Common myeloid progenitor, CD34-positive (primary cell): ENCODE measurements at regions not wholly inside any gene's neighbourhood (a gene's known extent, or its start where the extent isn't known, plus 50 kb on each side); places are given as distances from the start of the nearest gene placed in this dataset.

Experiments
- CTCF ChIA-PET: fragments of 350-600 bp; sonication (Branson Sonifier 250); formaldehyde crosslinking; loops from one replicate; lab custom pipeline; 2021; ENCODE audit warnings: antibody characterized with exemption; lab: Charles Lee
- POLR2A ChIA-PET: fragments of 350-600 bp; sonication (Branson Sonifier 250); formaldehyde crosslinking; loops from one replicate; lab custom pipeline; 2021; ENCODE audit warnings: antibody characterized with exemption; lab: Charles Lee
- DNase-seq, 3 donors: peaks; one replicate each; pipeline versions ENCODE4 v3.0.0 to v3.0.0-alpha.2; 2013
- H3K27ac ChIP-seq, 2 experiments: 1 replicate in 1 of 2; 2 replicates in 1 of 2; pipeline ENCODE4 v1.7.0; 2013; ENCODE audit warnings: inconsistent platforms in 2 of 2, low read length in 2 of 2, mild to moderate bottlenecking in 2 of 2, low read depth in 1 of 2, moderate library complexity in 1 of 2; ENCODE audit not compliant: severe bottlenecking in 2 of 2, insufficient read depth in 1 of 2, poor library complexity in 1 of 2
- H3K27me3 ChIP-seq, 5 experiments: replicated peaks in 2 of 5; 1 replicate in 3 of 5; 2 replicates in 2 of 5; pipeline versions ENCODE4 v1.6.1 to v1.7.0; 2013; ENCODE audit warnings: low read length in 4 of 5, mild to moderate bottlenecking in 2 of 5, moderate library complexity in 2 of 5, inconsistent platforms in 1 of 5; ENCODE audit not compliant: insufficient read depth in 5 of 5, control insufficient read depth in 4 of 5
- H3K36me3 ChIP-seq, 4 experiments: 1 replicate in 2 of 4; 2 replicates in 2 of 4; pipeline versions ENCODE4 v1.6.1 to v1.7.0; 2013; ENCODE audit warnings: low read length in 3 of 4, control low read depth in 1 of 4, mild to moderate bottlenecking in 1 of 4; ENCODE audit not compliant: control insufficient read depth in 4 of 4, insufficient read depth in 4 of 4
- H3K4me1 ChIP-seq, 4 experiments: 1 replicate in 3 of 4; 2 replicates in 1 of 4; pipeline versions ENCODE4 v1.6.1 to v1.7.1; 2013; ENCODE audit warnings: low read length in 3 of 4, mild to moderate bottlenecking in 3 of 4, control low read depth in 1 of 4, inconsistent platforms in 1 of 4, moderate library complexity in 1 of 4; ENCODE audit not compliant: control insufficient read depth in 4 of 4, insufficient read depth in 4 of 4; ENCODE audit errors: control extremely low read depth in 1 of 4
- H3K4me3 ChIP-seq, 7 experiments: 1 replicate in 4 of 7; 2 replicates in 3 of 7; pipeline versions ENCODE4 v1.5.1 to v1.7.0; 2013; ENCODE audit warnings: mild to moderate bottlenecking in 7 of 7, low read length in 6 of 7, moderate library complexity in 6 of 7, inconsistent platforms in 2 of 7, low read depth in 2 of 7, control low read depth in 1 of 7; ENCODE audit not compliant: insufficient read depth in 4 of 7, control insufficient read depth in 1 of 7; ENCODE audit errors: extremely low read depth in 1 of 7
- H3K9me3 ChIP-seq, 5 experiments: 1 replicate in 4 of 5; 2 replicates in 1 of 5; pipeline versions ENCODE4 v1.6.1 to v1.7.1; 2013; ENCODE audit warnings: low read length in 4 of 5, mild to moderate bottlenecking in 2 of 5, inconsistent platforms in 1 of 5, low read depth in 1 of 5, moderate library complexity in 1 of 5; ENCODE audit not compliant: control insufficient read depth in 4 of 5, insufficient read depth in 2 of 5; ENCODE audit errors: control extremely low read depth in 1 of 5
- WGBS: methylation state at CpG from one replicate; pipeline ENCODE4 v1.1.5; 2013; ENCODE audit not compliant: insufficient coverage; 5-methylcytosine and 5-hydroxymethylcytosine counted together

GRCh38 chr7:25770235-25770634 is 381.8 kb upstream of the NFE2L3 start:
- Histone ChIP-seq H3K4me3 (no peak overlapping the region), H3K36me3 (no peaks in the 10 kb centered on the region), H3K9me3 (no peaks in the 10 kb centered on the region), H3K4me1 (no peaks in the 10 kb centered on the region), H3K27me3 (no peaks in the 10 kb centered on the region), H3K27ac (no peak overlapping the region)
- POLR2A ChIA-PET: no interaction called here
- no peak for DNase-seq
- WGBS: 100% methylated on average over 2 of the region's 4 CpGs
- CTCF ChIA-PET: no interaction called here

- Histone ChIP-seq H3K9me3 (no peaks in the 10 kb centered on the region), H3K4me3 (no peak overlapping the region), H3K36me3 (no peaks in the 10 kb centered on the region), H3K4me1 (no peaks in the 10 kb centered on the region), H3K27ac (no peak overlapping the region), H3K27me3 (no peaks in the 10 kb centered on the region)
- CTCF ChIA-PET: no interaction called here
- WGBS: no CpG with 5 or more reads among the region's 3 CpGs
- POLR2A ChIA-PET: no interaction called here
- DNase-seq: no peak
These were observed 381.3 kb upstream of the NFE2L3 start for GRCh38 chr7:25770670-25771069.

- Histone ChIP-seq H3K36me3 (no peaks in the 10 kb centered on the region), H3K4me1 (no peaks in the 10 kb centered on the region), H3K9me3 (no peaks in the 10 kb centered on the region), H3K27ac (no peak overlapping the region), H3K4me3 (no peak overlapping the region), H3K27me3 (no peaks in the 10 kb centered on the region)
- ChIA-PET CTCF (no interaction called here), POLR2A (no interaction called here)
- DNase-seq: no peak
- no CpG with 5 or more reads among the region's 4 CpGs for WGBS
These were observed 380.5 kb upstream of the NFE2L3 start for GRCh38 chr7:25771491-25771890.

- H3K27me3 ChIP-seq: no peaks in the 10 kb centered on the region
- no CpG with 5 or more reads among the region's 4 CpGs for WGBS
- no peak for DNase-seq
- no peaks in the 10 kb centered on the region for H3K36me3 ChIP-seq
- H3K4me3 ChIP-seq: no peak overlapping the region
- H3K27ac ChIP-seq: no peak overlapping the region
- ChIA-PET POLR2A (no interaction called here), CTCF (no interaction called here)
- no peaks in the 10 kb centered on the region for H3K9me3 ChIP-seq
- H3K4me1 ChIP-seq: no peaks in the 10 kb centered on the region
These were observed 379.2 kb upstream of the NFE2L3 start for GRCh38 chr7:25772802-25773201.

- no peaks in the 10 kb centered on the region for H3K4me1 ChIP-seq
- CTCF ChIA-PET: no interaction called here
- no peaks in the 10 kb centered on the region for H3K9me3 ChIP-seq
- DNase-seq: no peak
- H3K4me3 ChIP-seq: no peak overlapping the region
- no peak overlapping the region for H3K27ac ChIP-seq
- POLR2A ChIA-PET: no interaction called here
- H3K27me3 ChIP-seq: no peaks in the 10 kb centered on the region
- 100% methylated on average over 1 of the region's 1 CpG for WGBS
- no peaks in the 10 kb centered on the region for H3K36me3 ChIP-seq
These were observed 377.3 kb upstream of the NFE2L3 start for GRCh38 chr7:25774675-25775074.

GRCh38 chr7:25775570-25775969 is 376.4 kb upstream of the NFE2L3 start:
- H3K36me3 ChIP-seq: no peaks in the 10 kb centered on the region
- 100% methylated on average over 1 of the region's 4 CpGs for WGBS
- H3K4me1 ChIP-seq: no peaks in the 10 kb centered on the region
- no peak overlapping the region for H3K27ac ChIP-seq
- H3K4me3 ChIP-seq: no peak overlapping the region
- DNase-seq: no peak
- H3K27me3 ChIP-seq: no peaks in the 10 kb centered on the region
- H3K9me3 ChIP-seq: no peaks in the 10 kb centered on the region
- ChIA-PET CTCF (no interaction called here), POLR2A (no interaction called here)

GRCh38 chr7:25775999-25776743 is 375.8 kb upstream of the NFE2L3 start:
- POLR2A ChIA-PET: no interaction called here
- CTCF ChIA-PET: no interaction called here
- H3K27me3 ChIP-seq: no peaks in the 10 kb centered on the region
- H3K4me1 ChIP-seq: no peaks in the 10 kb centered on the region
- H3K4me3 ChIP-seq: no peak overlapping the region
- no peaks in the 10 kb centered on the region for H3K36me3 ChIP-seq
- DNase-seq: no peak
- no peaks in the 10 kb centered on the region for H3K9me3 ChIP-seq
- H3K27ac ChIP-seq: no peak overlapping the region
- 100% methylated on average over 1 of the region's 3 CpGs for WGBS
